Uterus (tissue), 3 donors: ENCODE measurements at regions not wholly inside any gene's neighbourhood (a gene's known extent, or its start where the extent isn't known, plus 50 kb on each side); places are given as distances from the start of the nearest gene placed in this dataset.

Experiments
- DNase-seq, 2 donors: peaks; one replicate each; pipeline ENCODE4 v3.0.0-alpha.2; 2019 to 2020
- H3K27ac ChIP-seq, 2 donors: fragments of 200-600 bp; sonication (generic); 1 replicate in 1 of 2; 2 replicates in 1 of 2; pipeline ENCODE4 v1.5.1; 2016 to 2018
- H3K27me3 ChIP-seq, 2 donors: fragments of 200-600 bp; sonication (generic); one replicate each; pipeline ENCODE4 v1.5.1; 2018 to 2019; ENCODE audit warnings: control low read depth in 1 of 2
- H3K36me3 ChIP-seq, 2 donors: fragments of 200-600 bp; sonication (generic); one replicate each; pipeline ENCODE4 v1.5.1; 2019; ENCODE audit warnings: control low read depth in 1 of 2
- H3K4me1 ChIP-seq, 2 donors: fragments of 200-600 bp; sonication (generic); one replicate each; pipeline ENCODE4 v1.5.1; 2018 to 2019; ENCODE audit warnings: control low read depth in 1 of 2
- H3K4me3 ChIP-seq, 2 donors: fragments of 200-600 bp; sonication (generic); 1 replicate in 1 of 2; 2 replicates in 1 of 2; pipeline ENCODE4 v1.5.1; 2018 to 2019; ENCODE audit warnings: mild to moderate bottlenecking in 1 of 2
- H3K9me3 ChIP-seq, 2 donors: fragments of 200-600 bp; sonication (generic); one replicate each; pipeline ENCODE4 v1.5.1; 2019; ENCODE audit warnings: control low read depth in 1 of 2
- CTCF ChIP-seq, 4 experiments: fragments of 200-600 bp in 2 of 4; fragments of 450-650 bp in 2 of 4; sonication (generic) in 2 of 4; IDR thresholded peaks; one replicate each; pipeline ENCODE4 v1.5.1; 2016 to 2019; ENCODE audit warnings: antibody characterized with exemption in 4 of 4, mild to moderate bottlenecking in 2 of 4, moderate library complexity in 1 of 4
- POLR2A ChIP-seq, 2 donors: fragments of 450-650 bp; IDR thresholded peaks; one replicate each; pipeline ENCODE4 v1.6.1; 2016; ENCODE audit warnings: antibody characterized with exemption in 2 of 2, mild to moderate bottlenecking in 1 of 2, moderate library complexity in 1 of 2
- intact Hi-C: fragments of 100-400 bp; cut with DNase I; formaldehyde crosslinking; loops from one replicate; pipeline ENCODE4 v1.15.1; 2023; ENCODE audit warnings: low total_unique reads
- donor health status: DM: yes; HTN: yes; CAD: no.

- Histone ChIP-seq H3K27ac (no peak overlapping the region), H3K27me3 (no peaks in the 10 kb centered on the region), H3K36me3 (no peaks in the 10 kb centered on the region), H3K9me3 (no peaks in the 10 kb centered on the region), H3K4me3 (no peak overlapping the region), H3K4me1 (no peaks in the 10 kb centered on the region)
- no peak for DNase-seq
- TF ChIP-seq CTCF (IDR thresholded peaks at IDR 0.05) (no peak), POLR2A (IDR thresholded peaks at IDR 0.05) (no peak)
- intact Hi-C loops, result no loop called here
Observed at GRCh38 chr16:26772503-26772902, 294.2 kb upstream of the C16orf82 start.

DNA sequence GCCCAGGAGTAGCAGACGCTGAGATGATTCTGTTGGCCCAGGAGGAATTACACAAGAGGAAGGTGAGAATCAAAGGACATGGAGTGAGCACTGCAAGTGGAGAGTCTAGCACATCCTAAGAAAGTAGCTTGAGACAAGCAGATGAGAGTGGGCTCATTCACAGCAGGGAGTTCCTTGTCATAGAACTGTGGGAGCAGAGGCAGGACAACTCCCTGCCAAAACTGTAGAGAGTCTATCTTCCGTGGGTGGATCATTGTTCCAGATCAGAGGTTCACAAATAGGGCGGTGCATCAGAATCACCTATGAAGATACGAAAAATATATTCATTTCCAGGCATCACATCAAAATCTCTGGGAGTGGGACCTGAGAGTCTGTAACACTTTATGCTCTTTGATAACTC, 288.9 kb upstream of the C16orf82 start:
- intact Hi-C loops, result no loop called here
- H3K36me3 ChIP-seq, result no peaks in the 10 kb centered on the region

GRCh38 chr16:26787924-26788323, 278.8 kb upstream of the C16orf82 start:
- Histone ChIP-seq H3K4me3 (no peak overlapping the region), H3K27me3 (no peaks in the 10 kb centered on the region), H3K36me3 (no peaks in the 10 kb centered on the region), H3K4me1 (no peaks in the 10 kb centered on the region), H3K27ac (no peak overlapping the region), H3K9me3 (no peaks in the 10 kb centered on the region)
- intact Hi-C loops, result no loop called here
- TF ChIP-seq CTCF (IDR thresholded peaks at IDR 0.05), result no peak
- no peak for TF ChIP-seq POLR2A (IDR thresholded peaks at IDR 0.05)
- no peak for DNase-seq

More for the DNA sequence above, 288.9 kb upstream of the C16orf82 start:
- H3K27me3 ChIP-seq, result no peaks in the 10 kb centered on the region
- H3K9me3 ChIP-seq, result no peaks in the 10 kb centered on the region
- H3K27ac ChIP-seq, result no peak overlapping the region
- no peak overlapping the region for H3K4me3 ChIP-seq
- TF ChIP-seq CTCF (IDR thresholded peaks at IDR 0.05), result no peak
- TF ChIP-seq POLR2A (IDR thresholded peaks at IDR 0.05), result no peak
- DNase-seq, result no peak
- no peaks in the 10 kb centered on the region for H3K4me1 ChIP-seq

- H3K4me1 ChIP-seq, result no peaks in the 10 kb centered on the region
- H3K36me3 ChIP-seq, result no peaks in the 10 kb centered on the region
- no peaks in the 10 kb centered on the region for H3K27me3 ChIP-seq
- TF ChIP-seq CTCF (IDR thresholded peaks at IDR 0.05) (no peak), POLR2A (IDR thresholded peaks at IDR 0.05) (no peak)
- DNase-seq, result no peak
- H3K4me3 ChIP-seq, result no peak overlapping the region
- no peaks in the 10 kb centered on the region for H3K9me3 ChIP-seq
- intact Hi-C loops, result no loop called here
- H3K27ac ChIP-seq, result no peak overlapping the region
Observed at GRCh38 chr16:26791169-26791568, 275.6 kb upstream of the C16orf82 start.

DNA sequence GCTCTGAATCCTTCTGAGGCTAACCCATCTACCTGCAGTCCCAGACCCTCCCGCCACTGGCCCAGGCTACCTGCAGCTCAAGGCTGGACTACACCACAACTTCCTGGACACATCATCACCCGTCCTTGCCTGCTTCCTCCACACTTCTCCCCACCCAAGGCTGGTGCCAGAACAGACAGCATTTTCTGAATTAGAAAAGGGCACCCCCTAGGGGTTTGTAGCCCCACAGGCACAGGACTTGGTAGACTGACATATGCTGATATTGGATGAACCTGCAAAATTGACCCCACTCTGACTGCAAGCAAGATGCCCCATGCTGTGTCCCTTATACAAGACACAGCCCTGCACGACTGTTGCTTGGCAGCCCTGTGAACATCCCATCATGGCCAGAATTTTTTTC, 271.5 kb upstream of the C16orf82 start:
- no peak for DNase-seq
- TF ChIP-seq CTCF (IDR thresholded peaks at IDR 0.05) (no peak), POLR2A (IDR thresholded peaks at IDR 0.05) (no peak)
- Histone ChIP-seq H3K9me3 (no peaks in the 10 kb centered on the region), H3K27ac (no peak overlapping the region), H3K27me3 (no peaks in the 10 kb centered on the region), H3K4me1 (no peaks in the 10 kb centered on the region), H3K36me3 (no peaks in the 10 kb centered on the region), H3K4me3 (no peak overlapping the region)
- intact Hi-C loops, result no loop called here
